T-helper 17 cell (primary cell): ENCODE measurements at regions not wholly inside any gene's neighbourhood (a gene's known extent, or its start where the extent isn't known, plus 50 kb on each side); places are given as distances from the start of the nearest gene placed in this dataset.

Source experiments
- ATAC-seq: fragments of 150-1000 bp; cut with Tn5 transposase; 2 replicates; pipeline ENCODE4 v1.10.0; 2021; ENCODE audit warnings: mild to moderate bottlenecking, moderate library complexity
- DNase-seq, 3 donors: peaks; one replicate each; pipeline versions ENCODE4 v3.0.0 to v3.0.0-alpha.2; 2020 to 2021
- H3K9me3 ChIP-seq: one replicate; pipeline ENCODE4 v1.7.0; 2013; ENCODE audit warnings: low read length, mild to moderate bottlenecking; ENCODE audit not compliant: control insufficient read depth, poor library complexity, severe bottlenecking
- H3K27ac Mint-ChIP-seq: one replicate; pipeline ENCODE4 v1.8.0; 2022; ENCODE audit warnings: mild to moderate bottlenecking, moderate library complexity, mixed read lengths
- H3K27me3 Mint-ChIP-seq: one replicate; pipeline ENCODE4 v1.8.0; 2022; ENCODE audit warnings: mixed read lengths
- H3K36me3 Mint-ChIP-seq: one replicate; pipeline ENCODE4 v1.8.0; 2022; ENCODE audit warnings: low read depth, mixed read lengths
- H3K4me1 Mint-ChIP-seq: one replicate; pipeline ENCODE4 v1.8.0; 2022; ENCODE audit warnings: mild to moderate bottlenecking, mixed read lengths
- H3K4me3 Mint-ChIP-seq: one replicate; pipeline ENCODE4 v1.8.0; 2022; ENCODE audit warnings: mild to moderate bottlenecking, moderate library complexity, mixed read lengths

- ATAC-seq (no peak), DNase-seq (no peak)
- H3K9me3 ChIP-seq: no peaks in the 10 kb centered on the region
- Mint-ChIP-seq H3K36me3 (peaks cover 2% of the 10 kb centered on the region), H3K4me3 (no peak overlapping the region), H3K27ac (no peak overlapping the region), H3K27me3 (peaks cover 14% of the 10 kb centered on the region), H3K4me1 (no peaks in the 10 kb centered on the region)
Observed at GRCh38 chr2:44884677-44885076, 56.8 kb upstream of the SIX3 start.

GRCh38 chr2:44886414-44886813 is 55.1 kb upstream of the SIX3 start:
- Mint-ChIP-seq H3K4me1 (no peaks in the 10 kb centered on the region), H3K36me3 (peaks cover 2% of the 10 kb centered on the region), H3K4me3 (no peak overlapping the region), H3K27ac (no peak overlapping the region), H3K27me3 (peaks cover 21% of the 10 kb centered on the region)
- ATAC-seq: no peak
- no peaks in the 10 kb centered on the region for H3K9me3 ChIP-seq
- DNase-seq: no peak

GRCh38 chr2:44889096-44889495 is 52.4 kb upstream of the SIX3 start:
- H3K36me3 Mint-ChIP-seq: peaks cover 4% of the 10 kb centered on the region
- H3K4me3 Mint-ChIP-seq: no peak overlapping the region
- H3K27me3 Mint-ChIP-seq: peaks cover 24% of the 10 kb centered on the region
- no peaks in the 10 kb centered on the region for H3K9me3 ChIP-seq
- ATAC-seq (no peak), DNase-seq (no peak)
- H3K27ac Mint-ChIP-seq: no peak overlapping the region
- peaks cover 3% of the 10 kb centered on the region for H3K4me1 Mint-ChIP-seq
